GM23338 (cell line): ENCODE measurements at regions not wholly inside any gene's neighbourhood (a gene's known extent, or its start where the extent isn't known, plus 50 kb on each side); places are given as distances from the start of the nearest gene placed in this dataset.

Source experiments
- CTCF ChIP-seq, 2 experiments: fragments of 200-600 bp in 1 of 2; sonication (generic) in 1 of 2; conservative IDR thresholded peaks; 2 replicates each; pipeline versions ENCODE4 v1.5.1 to v1.6.1; 2016 to 2017; ENCODE audit warnings: antibody characterized with exemption in 2 of 2, low read depth in 2 of 2, mild to moderate bottlenecking in 2 of 2, moderate library complexity in 1 of 2
- EZH2 ChIP-seq: fragments of 200-600 bp; sonication (generic); IDR thresholded peaks from one replicate; pipeline ENCODE4 v1.8.0; 2017; ENCODE audit warnings: antibody characterized with exemption, mild to moderate bottlenecking, low read depth; ENCODE audit not compliant: unreplicated experiment
- EZH2phosphoT487 ChIP-seq: fragments of 200-600 bp; sonication (generic); IDR thresholded peaks from one replicate; pipeline ENCODE4 v1.8.1; 2018; ENCODE audit warnings: antibody characterized with exemption; ENCODE audit not compliant: unreplicated experiment
- POLR2AphosphoS5 ChIP-seq: IDR thresholded peaks from 2 replicates; pipeline ENCODE4 v1.6.1; 2016; ENCODE audit warnings: antibody characterized with exemption, low read depth
- REST ChIP-seq: IDR thresholded peaks from one replicate; pipeline ENCODE4 v1.6.1; 2018; ENCODE audit warnings: antibody characterized with exemption; ENCODE audit not compliant: unreplicated experiment
- ZNF114 ChIP-seq: fragments of 250-450 bp; sonication (Bioruptor Pico); IDR thresholded peaks from 2 replicates; pipeline ENCODE4 v1.5.0; 2020; ENCODE audit warnings: mild to moderate bottlenecking, moderate library complexity
- ZNF462 ChIP-seq: fragments of 250-450 bp; sonication (Bioruptor Pico); IDR thresholded peaks from 2 replicates; pipeline ENCODE4 v1.5.0; 2020; ENCODE audit warnings: mild to moderate bottlenecking, moderate library complexity

- TF ChIP-seq POLR2AphosphoS5 (no peak), CTCF (conservative IDR thresholded peaks at IDR 0.05; ENCODE audit: low read depth in 2 of 2) (no peak), REST (no peak), EZH2phosphoT487 (no peak), EZH2 (no peak), ZNF114 (CRISPR knock-in tag) (no peak), ZNF462 (CRISPR knock-in tag) (no peak)
Observed at GRCh38 chr3:150083655-150084042, 113.0 kb upstream of the PFN2 start.
